ENCODE measurements at regions not wholly inside any gene's neighbourhood (a gene's known extent, or its start where the extent isn't known, plus 50 kb on each side); places are given as distances from the start of the nearest gene placed in this dataset.
"Not testable (repeated sequence)": the region's sequence is repeated elsewhere in the genome, so short reads cannot be mapped to it uniquely, and the experiment has no call there.

DNA sequence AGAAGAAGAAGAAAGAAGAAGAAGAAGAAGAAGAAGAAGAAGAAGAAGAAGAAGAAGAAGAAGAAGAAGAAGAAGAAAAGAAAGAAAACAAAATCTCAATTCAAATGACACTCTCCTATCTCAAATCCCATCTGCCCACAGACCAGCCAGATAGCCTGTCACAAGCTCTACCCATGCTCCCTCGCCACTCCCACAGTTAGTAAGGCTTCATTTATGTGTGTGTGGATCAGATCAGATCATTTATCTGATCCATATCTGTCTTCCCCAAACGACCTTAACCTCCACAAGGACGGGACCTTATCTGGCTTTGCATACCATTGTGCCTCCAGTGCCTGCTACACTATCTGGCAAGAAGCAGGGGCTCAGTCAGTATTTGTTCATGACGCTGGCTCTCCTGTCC, 81.9 kb upstream of the RREB1 start:
- DNase-seq (no peak), ATAC-seq (no peak)

GRCh38 chr6:7028963-7029362, 78.8 kb upstream of the RREB1 start:
- not testable (repeated sequence) for DNase-seq, ATAC-seq

GRCh38 chr6:7030968-7031367, 76.8 kb upstream of the RREB1 start:
- DNase-seq, ATAC-seq: not testable (repeated sequence)

DNA sequence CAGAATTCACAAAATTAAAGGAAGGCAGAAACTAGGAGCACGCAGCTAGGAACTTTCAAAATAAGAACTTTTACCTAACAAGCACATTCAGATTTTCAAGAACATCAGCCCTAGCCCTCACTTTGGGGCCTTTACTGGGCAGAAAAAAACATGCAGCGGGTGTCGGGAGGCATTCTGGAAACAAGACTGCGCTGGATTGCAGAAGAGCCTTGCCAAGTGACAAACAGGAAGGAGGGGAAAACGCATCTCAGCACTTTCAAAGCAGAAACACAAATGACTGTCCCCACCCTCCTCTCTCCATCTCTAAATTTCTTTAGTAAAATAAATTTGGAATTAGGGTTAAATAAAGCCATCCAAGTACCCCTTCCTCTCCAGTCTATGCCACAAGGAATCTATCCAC, 74.6 kb upstream of the RREB1 start:
- no peak for ATAC-seq
- no peak for DNase-seq

DNA sequence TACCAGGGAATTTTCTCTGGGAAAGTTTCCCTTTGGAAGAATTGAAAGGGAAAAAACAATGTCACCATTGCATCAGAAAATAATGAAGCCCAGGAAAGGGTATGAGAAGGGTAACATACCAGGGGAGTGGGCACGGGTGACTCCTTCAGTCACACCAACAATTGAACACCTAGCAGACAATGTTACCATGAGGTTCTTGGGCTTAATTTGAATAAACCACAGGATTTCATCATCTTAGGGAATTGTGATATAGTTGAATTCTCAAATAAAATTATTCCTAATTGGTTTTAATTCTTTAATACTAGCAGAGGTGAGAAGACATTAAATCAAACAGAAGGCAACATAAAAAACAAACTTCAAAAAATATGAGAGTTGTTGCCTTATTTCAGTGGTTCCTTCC, 73.7 kb upstream of the RREB1 start:
- ATAC-seq (no peak), DNase-seq (no peak)

GRCh38 chr6:7035837-7036249, 71.9 kb upstream of the RREB1 start:
- no peak for ATAC-seq
- DNase-seq = no peak

- ATAC-seq (no peak), DNase-seq (no peak)
Measured at GRCh38 chr6:7041511-7042026, 66.2 kb upstream of the RREB1 start.

DNA sequence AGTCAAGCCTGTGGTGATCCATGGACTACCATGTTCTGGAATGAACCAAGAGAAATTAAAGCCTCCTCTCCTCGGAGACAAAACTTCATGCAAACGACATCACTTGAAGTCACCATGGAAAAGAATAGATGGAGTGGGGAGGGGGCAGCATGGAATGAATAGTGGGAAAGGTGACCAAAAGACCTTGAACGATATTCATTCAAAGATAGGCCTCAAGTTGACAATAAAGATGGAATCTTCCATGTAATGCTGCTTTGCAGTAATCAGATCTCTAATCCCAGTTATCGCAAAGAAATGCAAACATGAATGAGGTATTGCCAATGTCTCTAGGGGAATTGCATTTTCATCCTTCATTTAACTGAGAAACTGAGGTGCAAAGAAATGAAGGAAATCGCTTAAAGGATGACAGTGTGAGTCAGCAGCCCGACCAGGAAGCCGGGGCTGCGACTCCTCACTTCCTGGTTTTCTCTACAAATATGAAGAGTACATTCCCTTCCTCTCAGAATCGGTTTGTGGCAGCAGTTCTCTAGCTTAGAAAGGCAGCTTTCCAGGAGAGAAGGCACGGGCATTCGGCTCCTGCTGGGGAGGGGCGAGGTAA, 65.6 kb upstream of the RREB1 start:
- no peak for ATAC-seq
- DNase-seq = no peak

DNA sequence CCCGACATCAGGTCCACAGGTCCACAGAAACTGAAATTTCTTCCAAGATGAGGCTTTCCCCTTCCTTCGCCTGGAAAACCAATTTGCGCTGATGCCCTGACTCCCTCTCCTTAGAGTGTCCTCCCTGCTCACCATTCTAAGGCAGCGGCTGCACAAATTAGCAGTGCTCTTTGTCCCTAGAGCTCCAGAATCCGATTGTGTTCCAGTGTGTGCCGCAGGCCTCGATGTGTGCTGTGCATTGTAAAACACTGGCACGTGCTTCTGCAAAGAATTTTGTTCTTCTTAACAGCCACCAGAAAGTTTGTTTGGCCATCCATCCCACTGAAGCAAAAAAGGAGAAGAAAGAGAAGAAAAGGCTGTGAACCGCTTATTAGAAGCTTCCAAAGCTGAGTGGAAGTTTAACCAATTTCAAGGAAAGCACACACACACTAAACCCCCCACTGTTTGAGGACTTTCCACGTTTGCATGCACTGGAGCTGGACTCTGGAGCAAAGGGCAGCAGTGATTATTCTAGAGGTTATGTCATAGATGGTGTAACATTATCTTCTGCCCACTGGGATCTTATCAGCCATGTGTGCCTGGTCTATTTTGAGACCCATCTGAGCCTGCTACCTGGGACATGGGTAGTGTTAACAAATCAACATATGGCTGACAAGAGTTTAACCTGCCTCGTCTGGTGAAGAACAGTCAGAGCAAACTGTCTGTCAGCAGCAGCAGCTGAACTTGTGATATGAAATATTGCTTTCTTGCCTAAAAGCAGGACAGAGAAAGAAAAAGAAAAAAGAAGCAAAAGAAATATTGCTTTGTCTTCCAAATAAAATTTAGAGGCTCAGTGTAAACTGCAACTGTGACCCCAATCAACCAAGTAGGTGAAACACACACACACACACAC, 64.9 kb upstream of the RREB1 start:
- no peak for ATAC-seq

GRCh38 chr6:7045331-7045730, 62.4 kb upstream of the RREB1 start:
- ATAC-seq = no peak

More for the DNA sequence above, 64.9 kb upstream of the RREB1 start:
- no peak for DNase-seq

DNA sequence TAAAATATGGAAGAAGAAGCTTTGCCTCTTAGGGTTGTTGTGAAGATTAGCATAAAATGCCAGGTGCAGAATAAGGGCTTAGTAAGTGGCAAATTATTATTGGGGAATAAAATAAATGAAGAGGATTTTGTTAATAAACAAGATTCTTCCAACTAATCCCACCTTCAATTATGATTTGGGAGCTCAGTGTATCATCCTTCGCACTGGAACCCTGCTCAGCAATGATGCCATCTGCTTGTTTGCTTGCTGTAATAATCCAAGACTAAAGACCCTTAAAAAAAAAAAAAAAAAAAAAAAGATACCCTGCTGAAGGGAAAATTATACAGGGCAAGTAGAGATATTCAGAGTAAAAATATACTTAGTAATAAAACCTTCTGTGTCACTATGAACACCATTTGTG, 62.0 kb upstream of the RREB1 start:
- no peak for DNase-seq
- no peak for ATAC-seq

More at GRCh38 chr6:7045331-7045730, 62.4 kb upstream of the RREB1 start:
- no peak for DNase-seq

- DNase-seq = no peak
- ATAC-seq = no peak
Measured at GRCh38 chr6:7047128-7047527, 60.6 kb upstream of the RREB1 start.

DNA sequence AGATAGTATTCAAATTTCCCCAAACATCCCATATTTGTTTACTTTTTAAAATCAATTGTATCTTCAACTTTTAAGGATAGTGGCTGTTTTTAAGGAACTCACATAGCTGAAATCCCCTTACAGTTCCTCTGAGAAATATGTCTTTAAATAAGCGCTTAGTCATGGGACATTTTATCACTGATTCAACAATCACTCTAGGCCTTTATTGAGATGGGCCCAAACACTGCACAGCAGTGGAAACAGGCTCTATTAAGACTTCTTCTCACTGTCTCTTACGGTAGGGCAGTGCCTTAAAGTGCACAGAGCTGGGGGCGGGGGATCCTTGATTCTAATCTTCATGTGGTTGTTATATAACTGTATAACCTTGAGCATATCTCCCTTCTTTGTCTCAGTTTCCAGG, 59.8 kb upstream of the RREB1 start:
- DNase-seq (no peak), ATAC-seq (no peak)

DNA sequence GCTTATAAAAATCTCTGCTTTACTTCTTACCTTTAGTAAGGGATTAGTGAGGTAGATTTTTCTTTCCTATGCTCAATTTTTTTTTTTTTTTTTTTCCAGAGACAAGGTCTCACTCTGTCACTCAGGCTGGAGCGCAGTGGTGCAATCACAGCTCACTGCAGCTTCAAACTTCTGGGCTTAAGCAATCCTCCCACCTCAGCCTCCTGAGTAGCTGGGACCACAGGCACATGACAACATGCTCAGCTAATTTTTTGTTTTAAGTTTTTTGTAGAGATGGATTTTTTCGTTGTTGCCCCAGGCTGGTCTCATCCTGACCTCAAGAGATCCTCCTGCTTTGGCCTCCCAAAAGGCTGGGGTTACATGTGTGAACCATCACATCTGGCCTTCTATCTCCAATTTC, 58.9 kb upstream of the RREB1 start:
- no peak for ATAC-seq
- DNase-seq = no peak

DNA sequence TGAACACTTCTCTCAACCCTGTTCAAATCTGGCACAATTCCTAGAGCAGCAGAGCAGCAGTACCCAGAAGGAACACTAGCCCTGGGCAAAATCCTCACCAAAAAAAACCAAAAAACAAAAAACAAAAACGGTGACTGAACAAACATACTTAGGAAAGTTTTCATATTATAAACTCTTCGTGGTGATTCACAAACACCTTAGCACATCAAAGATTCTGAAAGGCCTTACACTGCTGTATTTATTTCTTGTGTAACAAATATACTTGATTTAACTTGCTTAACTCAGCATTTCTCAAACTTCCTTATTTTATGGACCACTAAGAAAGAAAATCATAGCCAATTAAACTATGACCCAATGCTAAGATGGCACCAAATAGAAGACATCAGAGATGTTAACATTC, 57.8 kb upstream of the RREB1 start:
- ATAC-seq (no peak), DNase-seq (no peak)

GRCh38 chr6:7050872-7051779, 56.6 kb upstream of the RREB1 start:
- peak; percentile 45 for DNase-seq
- peak; percentile 49 for ATAC-seq

DNA sequence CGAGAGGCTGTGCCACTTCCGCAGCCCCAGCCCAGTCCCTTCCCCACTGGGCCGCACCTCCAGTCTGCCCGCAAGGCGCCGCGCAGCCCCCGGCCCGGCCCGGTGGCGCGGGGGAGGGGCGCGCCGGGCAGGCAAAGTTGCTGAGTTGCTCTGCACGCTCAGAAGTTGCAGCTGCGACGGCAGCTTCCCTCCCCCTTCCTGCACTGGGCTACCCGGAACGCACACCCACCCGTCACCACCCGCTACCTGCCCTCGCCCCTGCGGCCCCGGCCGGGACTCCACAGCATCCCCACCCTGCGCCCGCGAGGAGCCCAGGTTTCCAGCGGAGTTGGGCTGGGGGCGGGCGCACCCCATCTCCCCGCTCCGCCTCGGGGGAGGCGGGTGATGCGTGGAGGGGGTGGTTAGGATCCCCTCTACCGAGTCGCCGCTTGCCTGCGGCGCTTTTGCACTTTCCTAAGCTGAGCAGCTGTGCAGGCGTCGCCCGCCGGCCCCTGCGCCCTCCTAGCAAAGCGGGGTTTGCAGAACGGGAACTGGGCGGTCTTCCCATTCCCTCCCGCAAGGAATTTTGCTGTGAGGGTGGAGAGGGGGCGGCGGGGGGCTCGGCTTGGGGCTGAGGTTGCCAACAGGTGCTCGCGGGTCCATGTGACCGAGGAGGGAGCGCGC, 55.9 kb upstream of the RREB1 start:
- ATAC-seq (peak; percentile 63), DNase-seq (peak; percentile 53)

DNA sequence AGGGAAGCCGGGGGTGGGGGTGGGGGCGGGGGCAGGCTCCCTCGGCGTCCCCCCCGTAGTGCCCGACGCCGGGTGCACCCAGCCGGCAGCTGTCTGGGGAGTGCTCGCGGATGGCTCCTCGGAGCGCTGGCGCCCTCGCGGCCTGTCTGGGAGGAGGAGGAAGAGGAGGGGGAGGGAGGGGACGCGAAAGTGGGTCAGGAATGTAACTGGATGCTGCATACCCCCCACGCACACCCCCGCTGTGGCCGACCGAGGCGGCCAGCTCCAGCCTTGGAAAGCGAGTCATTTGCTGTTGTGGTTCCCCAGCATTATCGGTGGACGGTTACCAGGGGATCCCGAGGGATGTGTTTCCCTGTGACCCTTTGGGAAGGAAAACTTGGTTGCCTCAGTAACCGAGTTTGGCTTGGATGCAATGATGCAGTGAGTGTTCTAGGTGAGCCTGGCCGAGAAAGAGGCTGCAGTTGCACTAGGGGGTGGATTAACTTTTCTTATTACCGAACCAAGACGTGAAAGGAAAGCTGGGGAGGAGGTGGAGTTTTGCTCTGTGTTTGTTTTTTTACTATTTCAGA, 55.2 kb upstream of the RREB1 start:
- DNase-seq (peak; percentile 16), ATAC-seq (no peak)

- DNase-seq (no peak), ATAC-seq (no peak)
Measured at GRCh38 chr6:7053125-7053774, 54.5 kb upstream of the RREB1 start.
